ENCODE measurements at regions not wholly inside any gene's neighbourhood (a gene's known extent, or its start where the extent isn't known, plus 50 kb on each side); places are given as distances from the start of the nearest gene placed in this dataset.
A peak's percentile ranks its signal among the peaks of the same experiment; 100 is the strongest.

DNA sequence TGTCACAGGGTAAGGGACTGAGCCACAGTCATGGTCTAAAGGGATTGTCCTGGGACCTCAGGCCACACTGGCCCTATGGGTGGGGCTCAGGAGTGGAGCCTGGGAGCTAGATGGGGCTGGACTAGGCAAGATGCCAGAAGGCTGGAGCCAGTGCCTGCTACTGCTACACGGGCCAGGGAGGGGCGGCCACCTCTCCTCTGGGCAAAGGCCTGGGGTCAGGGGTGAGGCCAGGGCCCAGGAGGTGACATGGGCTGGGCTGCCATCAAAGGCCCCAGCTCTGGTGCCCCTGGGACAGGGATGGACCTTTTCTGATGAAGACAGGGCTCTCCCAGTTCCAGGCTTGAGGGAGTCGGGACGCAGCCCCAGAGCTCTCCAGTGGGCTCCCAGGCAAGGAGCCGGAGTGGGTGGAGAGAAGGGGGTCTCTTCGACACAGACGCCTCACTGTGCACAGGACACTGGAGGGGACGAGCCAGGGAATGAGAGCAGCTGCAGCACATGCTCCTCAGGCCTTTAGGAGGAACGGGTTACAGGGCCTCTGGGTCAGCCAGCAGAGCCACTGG is 62.1 kb upstream of the IQSEC1 start:
- DNase-seq, result no peak
- ATAC-seq, result peak; percentile 65
- intact Hi-C loops (cut with DNase I, micrococcal nuclease), result no loop called here

DNA sequence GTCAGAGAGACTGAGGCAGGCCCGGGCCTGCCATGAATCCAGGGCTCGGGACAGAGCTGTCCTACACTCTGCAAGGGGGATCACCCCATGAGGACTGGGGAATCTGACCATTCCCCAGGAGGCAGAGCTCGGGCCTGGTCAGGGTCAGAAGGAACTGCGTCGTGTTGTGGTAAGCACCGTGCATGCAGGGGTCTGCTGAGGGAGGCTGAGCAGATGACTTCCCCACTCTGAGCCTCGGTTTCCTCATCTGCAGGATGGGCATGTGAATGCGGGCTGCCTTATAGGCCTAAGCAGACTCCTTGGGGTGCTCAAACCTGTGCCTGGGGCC is 61.6 kb upstream of the IQSEC1 start:
- DNase-seq (no peak), ATAC-seq (no peak)
- intact Hi-C loops (cut with DNase I, micrococcal nuclease), result no loop called here

DNA sequence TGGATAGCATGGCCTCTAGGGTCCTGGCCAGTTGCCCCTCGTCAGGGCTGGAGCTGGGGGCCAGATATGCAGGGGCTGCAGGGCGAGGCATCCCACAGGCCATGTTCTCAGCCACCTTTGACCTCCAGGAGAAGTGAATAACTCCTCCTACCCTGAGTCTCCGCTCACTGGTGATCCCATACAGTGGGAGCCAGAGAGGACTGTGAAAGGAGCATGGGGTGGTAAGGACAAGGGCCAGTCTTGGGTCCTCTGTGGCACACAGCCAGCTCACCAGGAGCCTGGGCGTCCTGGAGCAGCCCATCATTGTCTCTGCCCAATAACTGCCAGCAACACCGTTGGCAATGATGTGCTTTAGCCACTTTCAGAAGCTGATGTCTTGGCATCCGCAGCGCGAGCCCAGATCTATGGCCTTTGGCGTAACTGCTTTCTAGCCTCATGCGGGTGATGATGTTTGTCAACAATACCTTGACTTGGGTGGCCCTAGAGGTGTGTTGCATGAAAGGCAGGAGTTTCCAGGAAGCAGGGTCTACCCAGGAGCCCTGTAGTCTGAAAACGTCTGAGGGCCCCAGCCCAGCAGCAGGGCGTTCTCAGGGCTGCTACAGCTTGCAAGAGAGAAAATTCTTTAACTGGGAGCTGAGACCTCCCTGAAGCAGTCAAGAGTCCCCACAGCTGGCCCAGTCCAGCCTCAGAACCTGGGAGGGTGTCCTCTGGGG is 61.1 kb upstream of the IQSEC1 start:
- intact Hi-C loops (cut with DNase I, micrococcal nuclease), result no loop called here
- no peak for DNase-seq
- ATAC-seq, result no peak

DNA sequence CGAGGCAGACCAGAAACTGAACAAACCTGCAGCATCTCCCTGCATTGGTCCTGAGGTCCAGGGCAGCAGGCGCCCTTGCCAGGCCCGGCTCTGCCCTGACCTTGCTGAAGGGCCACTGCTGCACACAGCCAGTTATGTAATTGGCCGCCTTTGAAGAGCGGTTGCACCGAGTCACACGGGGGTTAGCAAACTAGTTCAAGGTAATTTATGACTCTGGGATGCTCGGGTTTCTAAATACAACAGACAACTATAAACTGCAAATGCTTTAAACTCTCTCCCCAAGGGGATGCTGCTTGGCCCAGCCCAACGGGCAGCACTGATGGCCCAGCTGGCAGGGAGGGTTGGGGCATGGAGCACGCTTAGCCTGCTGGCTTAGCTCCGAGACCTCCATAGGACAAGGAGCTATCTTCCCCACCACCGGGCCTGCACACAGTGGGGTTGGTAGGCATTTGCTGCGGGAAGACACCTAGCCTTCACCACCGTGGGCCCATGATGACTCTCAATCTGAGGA is 60.3 kb upstream of the IQSEC1 start:
- no peak for ATAC-seq
- intact Hi-C loops (cut with DNase I, micrococcal nuclease), result no loop called here
- no peak for DNase-seq

DNA sequence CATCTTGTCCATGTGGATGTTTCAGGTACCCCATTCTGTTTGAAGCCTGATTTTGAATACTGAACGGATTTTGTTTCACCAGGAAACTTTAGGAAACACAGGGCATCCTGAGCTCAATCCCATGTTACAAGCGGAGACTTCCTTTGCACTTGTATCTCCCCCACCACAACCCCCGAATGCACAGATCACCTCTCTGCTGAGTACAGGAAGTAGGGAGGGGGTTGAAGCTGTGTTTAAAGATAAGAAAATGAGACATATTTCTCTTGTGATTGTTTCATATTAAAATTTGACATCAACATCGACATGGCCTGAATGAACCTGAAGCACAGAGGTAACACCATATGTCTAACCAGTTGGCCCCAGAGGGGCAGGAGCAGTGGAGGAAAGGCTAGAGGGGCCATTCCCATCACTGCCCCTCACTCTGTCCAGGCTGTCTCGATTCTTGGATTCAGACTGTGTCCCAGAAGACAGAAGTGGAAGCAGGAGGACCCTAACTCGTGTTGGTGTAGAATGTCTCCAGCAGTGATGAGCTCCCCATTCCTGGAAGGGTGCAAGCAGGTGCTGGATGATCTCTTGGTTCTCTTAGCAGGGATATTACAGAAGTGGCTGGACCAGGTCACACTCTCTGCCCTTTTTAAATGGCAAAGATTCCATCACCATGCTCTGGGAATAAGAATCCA is 59.6 kb upstream of the IQSEC1 start:
- DNase-seq (no peak), ATAC-seq (no peak)
- intact Hi-C loops (cut with DNase I, micrococcal nuclease), result no loop called here

DNA sequence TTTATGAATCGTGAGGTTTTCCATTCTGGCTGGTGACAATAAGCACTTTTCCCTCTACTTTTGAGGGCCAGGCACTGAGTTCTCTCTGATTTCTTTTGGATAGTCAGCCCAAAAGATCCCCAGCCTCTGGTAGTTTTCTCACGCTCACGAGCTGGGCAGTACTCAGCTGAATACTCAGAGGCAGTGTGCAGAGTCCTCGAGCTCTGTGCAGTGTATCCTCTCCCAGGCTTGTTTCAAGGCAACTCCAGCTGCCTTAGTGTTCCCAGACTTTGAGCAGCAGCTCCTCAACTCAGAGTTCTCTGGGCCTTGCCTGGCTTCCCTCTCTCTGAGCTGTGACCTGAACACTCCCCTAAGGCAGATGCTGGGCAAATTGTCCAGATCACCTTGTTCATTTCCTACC is 59.1 kb upstream of the IQSEC1 start:
- peak in 1 of 2 donors; percentile 4 for DNase-seq
- no peak for ATAC-seq
- intact Hi-C loops (cut with DNase I, micrococcal nuclease), result no loop called here

DNA sequence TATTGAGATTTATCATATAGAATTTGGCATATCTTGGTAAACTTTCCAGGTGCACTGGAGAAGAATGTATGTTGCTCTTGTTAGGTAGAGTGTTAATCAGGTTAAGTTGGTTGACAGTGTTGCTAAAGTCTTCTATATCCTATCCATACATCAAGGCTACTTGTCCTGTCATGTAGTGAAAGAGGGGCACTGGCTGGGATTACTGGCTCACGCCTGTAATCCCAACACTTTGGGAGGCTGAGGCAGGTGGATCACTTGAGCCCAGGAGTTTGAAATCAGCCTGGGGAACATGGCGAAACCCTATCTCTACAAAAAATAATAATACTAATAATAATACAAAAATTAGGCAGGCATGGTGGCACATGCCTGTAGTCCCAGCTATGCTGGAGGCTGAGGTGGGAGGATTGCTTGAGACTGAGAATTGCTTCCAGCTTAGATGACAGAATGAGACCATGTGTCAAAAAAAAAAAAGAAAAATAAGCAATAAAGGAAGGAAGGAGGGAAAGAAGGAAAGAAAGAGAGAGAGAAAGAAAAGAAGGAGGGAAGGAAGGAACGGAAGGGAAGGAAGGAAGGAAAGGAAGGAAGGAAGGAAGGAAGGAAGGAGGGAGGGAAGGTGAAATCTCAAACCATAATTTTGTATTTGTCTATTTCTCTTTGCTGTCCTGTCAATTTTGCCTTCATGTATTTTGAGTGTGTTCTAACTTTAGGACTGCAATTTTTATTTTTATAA is 57.4 kb upstream of the IQSEC1 start:
- DNase-seq (no peak), ATAC-seq (no peak)
- intact Hi-C loops (cut with DNase I, micrococcal nuclease), result no loop called here

DNA sequence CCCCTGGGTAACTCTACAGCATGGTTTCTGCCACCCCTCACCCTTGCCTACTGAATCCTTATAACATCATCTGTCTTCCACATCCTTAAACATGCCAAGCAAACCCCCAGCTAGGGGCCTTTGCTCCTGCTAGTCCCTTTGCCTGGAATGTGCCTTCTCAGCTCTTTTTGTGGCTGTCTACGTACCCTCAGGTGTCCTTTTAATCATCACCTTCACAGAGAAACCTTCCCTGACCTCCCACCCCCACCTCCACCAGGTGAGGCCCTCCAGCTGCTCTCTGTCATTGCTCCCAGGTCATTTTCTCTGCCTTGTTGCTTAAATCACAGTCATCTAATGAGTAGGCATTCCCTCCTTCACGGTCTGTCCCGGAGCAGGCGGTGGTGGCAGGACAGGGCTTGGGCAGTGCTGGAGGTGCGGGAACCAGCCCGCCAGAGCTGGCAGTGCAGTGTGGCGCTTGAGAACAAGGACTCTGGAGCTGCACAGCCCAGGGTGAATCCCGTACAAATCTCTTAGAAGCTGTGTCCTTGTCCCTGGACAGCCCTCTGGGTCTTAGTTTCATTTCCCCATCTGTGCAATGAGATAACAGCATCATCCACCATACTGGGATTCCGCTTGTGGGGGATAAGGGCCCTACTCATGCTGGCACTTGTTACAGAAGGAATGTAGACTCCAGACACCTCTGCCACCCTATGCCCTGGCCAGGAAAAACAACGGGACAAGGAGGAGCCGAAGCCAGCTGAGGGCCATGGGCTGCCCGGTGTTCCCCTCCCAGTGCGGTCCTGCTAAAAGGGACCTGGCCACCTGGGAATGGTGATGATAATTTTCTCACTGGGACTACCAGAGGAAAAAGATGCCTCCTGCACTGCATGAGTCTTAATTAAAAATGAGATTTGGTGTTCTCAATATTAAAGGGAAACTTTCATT is 52.1 kb upstream of the IQSEC1 start:
- intact Hi-C loops (cut with DNase I, micrococcal nuclease), result no loop called here

DNA sequence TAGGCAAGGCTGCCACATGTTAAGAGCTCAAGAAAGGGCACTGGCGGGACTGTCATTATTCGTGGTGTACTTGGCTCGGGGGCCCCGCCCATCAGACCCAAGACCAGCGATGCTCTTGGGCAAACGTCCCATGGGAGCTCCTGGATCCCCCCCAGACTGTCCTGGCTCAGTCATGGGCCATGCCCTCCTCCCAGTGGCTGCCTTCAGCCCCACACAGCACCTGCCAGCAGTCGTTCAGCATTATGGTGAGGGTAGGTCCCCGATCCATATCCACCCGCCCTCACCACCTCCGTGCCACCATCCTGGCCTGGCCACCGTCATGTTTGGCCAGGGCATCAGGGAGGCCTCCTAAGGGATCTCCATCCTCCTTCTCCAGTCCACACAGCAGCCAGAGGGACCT is 51.4 kb upstream of the IQSEC1 start:
- intact Hi-C loops (cut with DNase I, micrococcal nuclease), result no loop called here

More for the DNA sequence above, 52.1 kb upstream of the IQSEC1 start:
- no peak for ATAC-seq
- DNase-seq, result peak in 1 of 2 donors; percentile 8

DNA sequence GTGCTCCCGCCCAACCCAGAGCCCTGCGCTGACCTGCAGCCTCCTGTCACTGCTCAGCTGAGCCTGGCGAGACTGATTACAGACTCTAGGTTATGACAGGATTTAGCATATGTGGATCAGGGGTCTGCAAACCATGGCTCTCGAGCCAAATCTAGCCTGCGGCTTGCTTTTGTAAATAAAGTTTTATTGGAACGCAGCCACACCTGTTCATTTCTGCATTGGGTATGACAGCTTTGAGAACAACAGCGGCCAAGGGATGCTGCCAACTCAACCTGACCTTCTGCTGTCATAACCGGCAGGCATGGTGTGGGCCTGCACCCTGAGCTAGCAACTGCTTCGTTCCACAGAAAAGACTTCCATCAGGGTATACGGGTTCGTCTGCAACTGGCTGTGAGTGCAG is 50.5 kb upstream of the IQSEC1 start:
- no peak for ATAC-seq
- intact Hi-C loops (cut with DNase I, micrococcal nuclease), result no loop called here
- no peak for DNase-seq

More for the DNA sequence above, 51.4 kb upstream of the IQSEC1 start:
- no peak for ATAC-seq
- DNase-seq, result no peak

DNA sequence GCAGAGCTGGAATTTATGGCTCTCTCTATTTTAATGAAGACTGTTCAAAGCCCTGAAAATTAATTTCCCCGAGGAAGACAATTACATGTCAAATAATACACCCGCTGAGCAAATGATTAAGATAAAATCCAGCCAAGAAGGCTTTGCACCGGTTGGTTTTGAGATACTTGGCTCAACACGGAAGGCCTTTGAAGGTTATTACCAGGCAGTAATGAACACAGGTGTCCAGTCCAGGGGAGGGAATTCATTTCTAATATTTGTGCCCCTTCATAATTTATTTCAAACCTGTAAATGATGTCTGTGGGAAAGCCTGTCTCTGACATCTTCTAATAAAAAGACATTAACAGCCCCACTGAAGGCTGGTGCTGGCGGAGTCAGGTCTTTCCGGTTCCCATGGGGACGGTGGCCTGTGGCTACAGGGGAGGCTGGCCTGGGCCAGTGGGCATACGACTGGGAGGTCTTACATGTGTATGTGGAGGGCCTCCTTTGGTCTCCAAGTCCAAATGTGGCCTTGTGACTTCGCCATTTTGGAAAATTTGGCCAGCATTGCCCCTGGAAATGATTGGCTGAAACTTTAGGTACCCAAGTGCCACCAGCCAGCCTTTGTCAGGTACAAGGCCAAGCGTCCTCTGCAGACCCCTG is 49.9 kb upstream of the IQSEC1 start:
- DNase-seq (peak in 1 of 2 donors; percentile 18), ATAC-seq (no peak)
- intact Hi-C loops (cut with DNase I, micrococcal nuclease), result no loop called here
